Neural cell (in vitro differentiated cells): ENCODE measurements at regions not wholly inside any gene's neighbourhood (a gene's known extent, or its start where the extent isn't known, plus 50 kb on each side); places are given as distances from the start of the nearest gene placed in this dataset.

Source experiments
- CTCF ChIP-seq: fragments of 450-650 bp; IDR thresholded peaks from 2 replicates; pipeline ENCODE4 v1.5.1; 2014; ENCODE audit warnings: antibody characterized with exemption, mild to moderate bottlenecking, moderate library complexity; ENCODE audit not compliant: poor library complexity, severe bottlenecking
- SMC3 ChIP-seq: fragments of 450-650 bp; conservative IDR thresholded peaks from 2 replicates; pipeline ENCODE4 v1.6.1; 2014; ENCODE audit warnings: antibody characterized with exemption, mild to moderate bottlenecking, moderate library complexity; ENCODE audit not compliant: poor library complexity

- TF ChIP-seq CTCF (no peak), SMC3 (no peak)
These were observed 201.7 kb upstream of the SP8 start for GRCh38 chr7:20988340-20988739.
